ENCODE measurements at regions not wholly inside any gene's neighbourhood (a gene's known extent, or its start where the extent isn't known, plus 50 kb on each side); places are given as distances from the start of the nearest gene placed in this dataset.

DNA sequence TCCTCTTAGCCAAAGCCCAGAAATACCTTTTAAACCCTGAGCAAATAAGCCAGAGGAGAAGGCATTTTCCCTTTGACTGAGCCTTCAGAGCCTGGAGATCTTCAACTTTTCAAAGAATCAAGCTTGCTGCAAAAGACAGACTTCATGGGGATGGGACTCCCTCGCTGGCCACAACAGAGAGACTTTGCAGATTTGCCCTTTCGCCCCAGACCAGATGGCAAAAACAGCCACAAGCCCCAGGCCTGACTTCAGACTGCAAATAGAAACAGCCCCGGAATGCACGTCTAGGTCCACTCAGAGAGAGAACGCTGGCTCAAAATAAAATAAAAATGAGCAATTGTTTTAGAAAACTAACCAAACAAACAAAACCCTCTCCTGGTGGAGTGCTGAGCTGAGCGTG lies 114.6 kb upstream of the MED13L start:
- Histone ChIP-seq H4K20me1 (ENCODE audit: control insufficient read depth, insufficient read depth, insufficient read length) (no peaks in the 10 kb centered on the region), H3K18ac (ENCODE audit: insufficient read length, low read depth, low read length) (no peak overlapping the region), H3K56ac (ENCODE audit: insufficient read length, low read depth, low read length) (no peak overlapping the region), H2AFZ (ENCODE audit: low read length) (no peak overlapping the region), H2BK120ac (ENCODE audit: low read depth, low read length, poor library complexity, severe bottlenecking) (no peak overlapping the region), H2AK5ac (ENCODE audit: insufficient read length, low read length) (no peak overlapping the region), H3K27ac (ENCODE audit: insufficient read length, low read depth, low read length) (no peak overlapping the region), H4K91ac (ENCODE audit: insufficient read length, low read depth, low read length) (no peak overlapping the region), H2BK12ac (ENCODE audit: insufficient read length, low read depth, low read length) (no peak overlapping the region), H3K23me2 (ENCODE audit: insufficient read length, low read depth, low read length, poor library complexity, severe bottlenecking) (no peaks in the 10 kb centered on the region), H3K79me1 (ENCODE audit: insufficient read depth, low read depth, low read length, poor library complexity, severe bottlenecking) (no peaks in the 10 kb centered on the region), H4K8ac (replicated peaks; ENCODE audit: insufficient read length, low read depth, low read length) (no peak overlapping the region), H3T11ph (ENCODE audit: low read length) (no peak overlapping the region), H3K14ac (ENCODE audit: insufficient read depth, low read length) (no peak overlapping the region), H2BK5ac (ENCODE audit: insufficient read length, low read length) (no peak overlapping the region), H4K5ac (ENCODE audit: insufficient read length, low read depth, low read length) (no peak overlapping the region), H3K79me2 (ENCODE audit: insufficient read depth, low read length) (no peaks in the 10 kb centered on the region), H2BK15ac (ENCODE audit: low read depth, low read length) (no peak overlapping the region), H2BK20ac (ENCODE audit: low read depth, low read length, poor library complexity, severe bottlenecking) (no peak overlapping the region), H3K4ac (ENCODE audit: low read depth, low read length) (no peak overlapping the region), H3K23ac (ENCODE audit: insufficient read length, low read depth, low read length) (no peak overlapping the region), H3K4me2 (ENCODE audit: insufficient read depth, insufficient read length, low read length) (no peak overlapping the region), H3K9ac (ENCODE audit: extremely low read depth, insufficient read length, low read length) (no peak overlapping the region), H3K4me1 (ENCODE audit: insufficient read depth, low read length) (no peaks in the 10 kb centered on the region), H3K9me3 (ENCODE audit: control insufficient read depth, low read depth, low read length) (no peaks in the 10 kb centered on the region), H3K27me3 (ENCODE audit: insufficient read depth, low read length) (no peaks in the 10 kb centered on the region)
- WGBS (ENCODE audit: extremely low coverage, insufficient read length, low lambda C conversion rate): no CpG with 5 or more reads among the region's 6 CpGs
- H3K27ac Mint-ChIP-seq: no peak overlapping the region; a peak in 1 of 7 replicates
- peaks cover 0 to 3% of the 10 kb centered on the region in 2 experiments; a peak in 3 of 5 replicates for H3K9me3 Mint-ChIP-seq
- H3K4me3 Mint-ChIP-seq: no peak overlapping the region
- no peaks in the 10 kb centered on the region for H3K4me1 Mint-ChIP-seq
- no peaks in the 10 kb centered on the region for H3K27me3 Mint-ChIP-seq (ENCODE audit: low read depth)
- TF ChIP-seq, protein P1, sequence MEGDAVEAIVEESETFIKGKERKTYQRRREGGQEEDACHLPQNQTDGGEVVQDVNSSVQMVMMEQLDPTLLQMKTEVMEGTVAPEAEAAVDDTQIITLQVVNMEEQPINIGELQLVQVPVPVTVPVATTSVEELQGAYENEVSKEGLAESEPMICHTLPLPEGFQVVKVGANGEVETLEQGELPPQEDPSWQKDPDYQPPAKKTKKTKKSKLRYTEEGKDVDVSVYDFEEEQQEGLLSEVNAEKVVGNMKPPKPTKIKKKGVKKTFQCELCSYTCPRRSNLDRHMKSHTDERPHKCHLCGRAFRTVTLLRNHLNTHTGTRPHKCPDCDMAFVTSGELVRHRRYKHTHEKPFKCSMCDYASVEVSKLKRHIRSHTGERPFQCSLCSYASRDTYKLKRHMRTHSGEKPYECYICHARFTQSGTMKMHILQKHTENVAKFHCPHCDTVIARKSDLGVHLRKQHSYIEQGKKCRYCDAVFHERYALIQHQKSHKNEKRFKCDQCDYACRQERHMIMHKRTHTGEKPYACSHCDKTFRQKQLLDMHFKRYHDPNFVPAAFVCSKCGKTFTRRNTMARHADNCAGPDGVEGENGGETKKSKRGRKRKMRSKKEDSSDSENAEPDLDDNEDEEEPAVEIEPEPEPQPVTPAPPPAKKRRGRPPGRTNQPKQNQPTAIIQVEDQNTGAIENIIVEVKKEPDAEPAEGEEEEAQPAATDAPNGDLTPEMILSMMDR (conservative IDR thresholded peaks at IDR 0.05): no peak
- no peaks in the 10 kb centered on the region; a peak in 2 of 7 replicates for H3K36me3 Mint-ChIP-seq (ENCODE audit: insufficient read depth in 1 of 3, low read depth in 3 of 3)
- DNase-seq: no peak
